ENCODE measurements at regions not wholly inside any gene's neighbourhood (a gene's known extent, or its start where the extent isn't known, plus 50 kb on each side); places are given as distances from the start of the nearest gene placed in this dataset.

DNA sequence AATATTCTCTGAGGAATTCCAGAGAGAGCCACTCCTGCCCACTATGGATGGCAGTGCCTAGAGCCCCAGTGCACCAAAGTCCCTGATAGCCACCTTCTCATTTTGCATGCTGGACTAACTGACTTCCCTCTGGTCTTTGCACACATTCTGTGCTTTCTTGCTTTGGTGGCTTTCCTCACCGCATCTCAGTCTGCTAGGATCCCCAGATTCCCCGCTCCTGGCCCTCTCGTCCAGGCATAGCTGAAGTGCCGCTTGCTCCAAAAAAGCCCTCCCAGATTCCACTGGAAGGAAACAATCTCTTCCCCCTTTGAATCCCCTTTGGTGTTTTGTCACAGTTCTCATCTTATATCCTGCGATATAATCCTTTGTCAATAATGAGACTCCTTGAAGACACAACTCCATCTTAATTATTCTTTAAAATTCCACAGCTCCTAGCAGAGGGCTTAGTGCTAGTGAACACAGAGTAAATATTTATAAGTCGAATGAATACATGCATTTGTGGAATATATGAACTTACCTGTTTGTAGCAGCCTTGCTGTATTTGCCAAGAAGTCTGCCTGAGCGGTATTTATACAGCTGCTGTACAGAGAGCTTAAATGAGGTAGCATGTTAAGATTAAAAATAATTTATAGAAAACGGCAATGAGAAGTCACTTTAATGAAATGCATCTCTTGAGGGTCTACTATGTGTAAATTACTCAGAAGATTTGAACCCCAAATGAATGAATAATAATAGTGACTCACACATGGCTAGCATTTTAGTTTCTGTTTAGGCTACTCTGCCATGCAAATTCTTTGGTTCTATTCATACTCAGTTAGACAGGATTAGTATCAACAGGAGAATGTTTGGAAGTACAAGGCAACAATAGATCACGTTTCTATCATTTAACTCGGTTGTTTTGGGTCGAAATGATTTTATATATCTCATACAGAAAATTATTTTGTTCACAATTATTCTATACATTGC, 421.9 kb upstream of the TENM3 start:
- TF ChIP-seq, protein P1, sequence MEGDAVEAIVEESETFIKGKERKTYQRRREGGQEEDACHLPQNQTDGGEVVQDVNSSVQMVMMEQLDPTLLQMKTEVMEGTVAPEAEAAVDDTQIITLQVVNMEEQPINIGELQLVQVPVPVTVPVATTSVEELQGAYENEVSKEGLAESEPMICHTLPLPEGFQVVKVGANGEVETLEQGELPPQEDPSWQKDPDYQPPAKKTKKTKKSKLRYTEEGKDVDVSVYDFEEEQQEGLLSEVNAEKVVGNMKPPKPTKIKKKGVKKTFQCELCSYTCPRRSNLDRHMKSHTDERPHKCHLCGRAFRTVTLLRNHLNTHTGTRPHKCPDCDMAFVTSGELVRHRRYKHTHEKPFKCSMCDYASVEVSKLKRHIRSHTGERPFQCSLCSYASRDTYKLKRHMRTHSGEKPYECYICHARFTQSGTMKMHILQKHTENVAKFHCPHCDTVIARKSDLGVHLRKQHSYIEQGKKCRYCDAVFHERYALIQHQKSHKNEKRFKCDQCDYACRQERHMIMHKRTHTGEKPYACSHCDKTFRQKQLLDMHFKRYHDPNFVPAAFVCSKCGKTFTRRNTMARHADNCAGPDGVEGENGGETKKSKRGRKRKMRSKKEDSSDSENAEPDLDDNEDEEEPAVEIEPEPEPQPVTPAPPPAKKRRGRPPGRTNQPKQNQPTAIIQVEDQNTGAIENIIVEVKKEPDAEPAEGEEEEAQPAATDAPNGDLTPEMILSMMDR (IDR thresholded peaks at IDR 0.05; ENCODE audit: low read length, missing control alignments) = no peak
- DNase-seq (ENCODE audit: low read depth) = no peak
- no peak overlapping the region for H3K4me3 ChIP-seq (replicated peaks; ENCODE audit: low read depth, low read length)

DNA sequence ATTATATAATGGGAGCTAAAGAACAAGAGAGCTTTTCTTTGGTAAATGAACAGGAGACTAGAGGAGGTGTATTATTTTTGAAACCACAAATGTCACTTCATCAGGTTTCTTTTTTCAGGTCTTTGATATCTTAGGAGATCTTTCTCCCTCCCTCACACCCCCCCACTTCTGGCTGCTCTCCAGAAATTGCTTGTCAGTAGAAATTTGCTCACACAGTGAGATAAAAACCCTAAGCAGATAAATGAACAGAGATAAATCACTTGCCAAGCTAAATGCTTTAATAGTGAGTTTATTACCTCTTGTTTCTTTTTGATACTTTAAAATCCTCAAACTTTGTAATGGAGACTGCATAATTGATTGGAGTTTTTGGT, 421.2 kb upstream of the TENM3 start:
- TF ChIP-seq, protein P1 (IDR thresholded peaks at IDR 0.05; ENCODE audit: low read length, missing control alignments) = no peak
- H3K4me3 ChIP-seq (replicated peaks; ENCODE audit: low read depth, low read length) = no peak overlapping the region
- DNase-seq (ENCODE audit: low read depth) = no peak

DNA sequence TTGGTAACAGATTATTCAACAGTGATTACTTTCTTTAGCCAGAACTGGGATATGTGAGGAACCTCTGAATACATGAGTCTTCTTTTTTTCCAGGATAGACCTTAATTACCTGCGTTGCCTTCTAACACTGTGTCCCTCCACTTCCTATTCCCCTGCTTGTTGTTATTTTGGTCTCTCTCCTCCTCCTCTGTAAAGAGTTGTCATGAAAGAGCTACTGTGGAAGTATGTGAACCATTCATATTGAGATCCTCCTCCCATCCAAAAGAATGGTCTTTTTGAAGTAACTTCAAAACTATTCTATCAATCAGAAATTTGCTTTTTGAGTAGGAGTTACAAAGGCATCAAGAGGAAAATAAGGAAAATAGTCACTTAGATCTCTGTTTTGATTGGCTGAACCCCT, 420.0 kb upstream of the TENM3 start:
- no peak for DNase-seq (ENCODE audit: low read depth)
- H3K4me3 ChIP-seq (replicated peaks; ENCODE audit: low read depth, low read length) = no peak overlapping the region
- TF ChIP-seq, protein P1 (IDR thresholded peaks at IDR 0.05; ENCODE audit: low read length, missing control alignments) = no peak

DNA sequence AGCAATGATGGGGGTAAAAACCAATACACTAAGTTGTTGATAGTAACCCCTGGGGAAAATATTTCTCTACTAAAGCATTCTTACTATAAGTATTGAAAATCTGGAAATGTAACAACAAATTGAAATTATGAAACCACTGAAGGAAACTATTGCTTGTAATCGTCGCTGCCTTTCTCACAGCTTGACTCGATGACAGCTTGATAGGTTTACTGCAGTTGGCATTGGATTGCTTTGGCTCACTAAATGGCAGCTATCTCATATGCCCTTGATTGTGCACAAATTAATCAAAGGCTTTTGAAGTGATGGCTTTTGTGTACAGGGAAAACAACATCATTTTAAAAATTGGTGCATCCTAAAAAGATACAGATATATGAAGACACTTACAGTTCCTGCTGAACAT, 419.6 kb upstream of the TENM3 start:
- TF ChIP-seq, protein P1 (IDR thresholded peaks at IDR 0.05; ENCODE audit: low read length, missing control alignments) = no peak
- no peak for DNase-seq (ENCODE audit: low read depth)
- H3K4me3 ChIP-seq (replicated peaks; ENCODE audit: low read depth, low read length) = no peak overlapping the region

DNA sequence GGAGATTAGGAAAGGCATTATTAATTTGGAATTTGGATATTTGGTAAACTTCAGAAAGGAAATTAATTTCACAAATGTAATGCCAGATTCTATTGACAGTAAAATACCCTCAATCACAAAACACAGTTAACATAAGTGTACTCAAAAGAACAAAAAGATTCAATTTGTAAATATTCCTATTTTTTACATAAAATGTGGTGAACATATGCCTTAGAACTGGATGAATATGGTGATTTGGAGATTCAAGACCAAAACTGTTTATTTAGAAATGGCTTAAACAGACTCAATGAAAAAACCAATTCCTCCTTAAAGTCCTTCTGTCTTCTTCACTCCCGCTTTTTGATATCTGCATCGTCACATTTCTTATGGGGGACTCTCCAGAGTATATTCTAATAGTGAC, 417.6 kb upstream of the TENM3 start:
- no peak for DNase-seq (ENCODE audit: low read depth)
- TF ChIP-seq, protein P1 (IDR thresholded peaks at IDR 0.05; ENCODE audit: low read length, missing control alignments) = no peak
- H3K4me3 ChIP-seq (replicated peaks; ENCODE audit: low read depth, low read length) = no peak overlapping the region

DNA sequence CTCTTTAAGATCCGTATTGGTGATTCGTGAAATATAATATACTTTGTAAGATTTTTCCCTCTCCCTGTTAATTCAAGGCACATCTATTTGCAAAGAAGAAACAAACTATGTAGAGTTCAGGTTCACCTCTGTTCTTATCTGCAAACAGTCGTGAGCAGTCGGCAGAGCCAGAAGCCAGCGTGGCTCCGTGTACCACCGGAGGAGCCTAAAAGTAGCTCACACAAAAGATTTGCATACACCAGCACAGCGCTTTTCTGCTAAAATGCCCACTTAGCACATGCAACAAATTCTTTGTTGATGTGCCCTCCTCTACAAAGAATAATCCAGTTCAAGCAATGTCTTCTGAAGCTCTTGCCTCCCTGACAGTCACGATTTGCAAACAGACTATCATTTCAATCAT, 416.0 kb upstream of the TENM3 start:
- DNase-seq (ENCODE audit: low read depth) = no peak
- H3K4me3 ChIP-seq (replicated peaks; ENCODE audit: low read depth, low read length) = no peak overlapping the region
- TF ChIP-seq, protein P1 (IDR thresholded peaks at IDR 0.05; ENCODE audit: low read length, missing control alignments) = no peak
